NCI-H187 treated with DMSO at 0.1 percent for 48 hours (cell line): ENCODE measurements at regions not wholly inside any gene's neighbourhood (a gene's known extent, or its start where the extent isn't known, plus 50 kb on each side); places are given as distances from the start of the nearest gene placed in this dataset.

Source experiments
- DNase-seq: peaks from one replicate; lab custom pipeline; 2025; lab: John Stamatoyannopoulos, UW

GRCh38 chr22:34738661-34739400 lies 327.1 kb upstream of the ISX start:
- DNase-seq = no peak

DNA sequence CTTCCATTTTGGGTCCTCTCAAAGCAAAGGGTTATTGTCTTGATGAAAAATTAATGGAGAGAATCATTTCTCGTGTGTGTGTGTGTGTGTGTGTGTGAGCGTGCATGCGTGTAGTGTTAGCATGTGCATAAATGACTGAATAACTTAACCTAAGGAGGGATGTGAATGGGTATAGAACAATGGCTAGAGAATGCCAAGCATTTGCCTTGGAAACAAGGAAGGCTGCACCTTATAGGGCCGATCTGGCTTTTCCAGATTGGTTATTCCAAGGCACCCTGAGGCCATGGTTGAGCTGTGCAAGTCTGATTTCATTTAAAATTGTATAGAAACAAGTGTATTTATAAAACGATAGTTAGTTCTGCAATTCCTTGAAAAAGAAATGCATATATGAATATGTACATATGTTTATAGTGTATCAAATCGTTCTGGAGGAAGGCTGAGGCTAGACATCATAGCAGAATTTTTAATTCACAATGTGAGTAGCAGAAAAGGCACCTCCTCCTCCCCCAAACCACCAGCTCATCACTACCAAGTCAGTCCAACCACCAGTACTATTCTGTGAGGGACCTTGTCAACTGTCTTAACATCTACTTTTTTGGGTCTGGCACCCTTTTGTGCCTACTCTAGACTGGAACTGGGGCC lies 322.7 kb upstream of the ISX start:
- DNase-seq = no peak

- no peak for DNase-seq
Observed at GRCh38 chr22:34760276-34761008, 305.5 kb upstream of the ISX start.

DNA sequence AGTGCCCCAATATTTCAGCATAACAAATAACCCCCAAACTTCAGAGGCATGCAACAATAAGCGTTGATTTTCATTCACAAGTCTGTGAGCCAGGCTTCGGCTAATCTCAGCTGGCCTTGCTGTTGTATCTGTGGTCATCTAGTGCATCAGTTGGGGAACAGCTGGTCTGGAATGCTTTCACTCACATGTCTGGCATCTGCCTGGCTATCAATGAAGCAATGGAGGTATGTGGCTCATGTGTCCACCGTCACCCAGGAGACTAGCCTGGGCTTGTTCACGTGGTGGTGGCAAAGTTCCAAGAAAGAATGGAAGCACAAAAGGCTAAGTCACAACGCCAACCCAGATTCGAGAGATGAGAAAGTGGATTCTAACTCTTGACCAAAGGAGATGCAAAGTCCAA lies 304.8 kb upstream of the ISX start:
- no peak for DNase-seq

GRCh38 chr22:34763496-34763895 lies 302.5 kb upstream of the ISX start:
- no peak for DNase-seq

DNA sequence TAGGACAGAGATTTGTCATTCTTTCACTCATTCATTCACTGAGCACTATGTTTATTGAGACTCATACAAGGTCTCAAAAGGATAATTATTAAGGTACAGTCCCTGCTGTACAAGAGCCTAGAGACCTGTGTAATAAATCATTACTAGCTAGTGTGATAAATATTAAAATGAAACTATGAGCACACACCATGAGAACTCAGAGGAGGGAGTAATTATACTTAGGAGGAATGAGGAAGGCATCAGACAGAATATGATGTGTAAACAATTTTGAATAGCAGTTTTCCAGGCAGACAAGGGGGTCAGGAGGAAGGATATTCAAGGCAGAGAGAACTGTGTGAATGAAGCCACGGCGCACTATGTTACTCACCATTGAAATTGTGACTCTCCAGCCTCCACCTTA lies 300.8 kb upstream of the ISX start:
- no peak for DNase-seq

- no peak for DNase-seq
Observed at GRCh38 chr22:34769361-34769760, 296.6 kb upstream of the ISX start.

DNA sequence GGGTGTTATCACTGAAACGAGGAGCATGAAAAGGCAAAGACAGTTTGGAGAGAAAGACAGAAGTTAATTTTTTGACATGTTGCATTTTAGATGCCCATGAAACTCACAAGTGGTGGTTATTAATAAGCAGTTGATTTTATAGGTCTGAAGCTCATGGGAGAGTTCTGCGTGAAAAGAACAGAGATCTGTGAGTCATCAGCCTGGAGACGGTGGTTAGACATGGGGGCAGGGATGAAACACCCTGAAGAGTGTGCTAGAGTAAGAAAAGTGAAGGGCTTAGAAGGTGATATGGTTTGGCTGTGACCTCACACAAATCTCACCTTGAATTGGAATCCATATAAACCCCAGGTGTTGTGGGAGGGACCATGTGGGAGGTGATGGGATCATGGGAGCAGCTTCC lies 289.1 kb upstream of the ISX start:
- no peak for DNase-seq

- no peak for DNase-seq
Observed at GRCh38 chr22:34781681-34782080, 284.3 kb upstream of the ISX start.

DNA sequence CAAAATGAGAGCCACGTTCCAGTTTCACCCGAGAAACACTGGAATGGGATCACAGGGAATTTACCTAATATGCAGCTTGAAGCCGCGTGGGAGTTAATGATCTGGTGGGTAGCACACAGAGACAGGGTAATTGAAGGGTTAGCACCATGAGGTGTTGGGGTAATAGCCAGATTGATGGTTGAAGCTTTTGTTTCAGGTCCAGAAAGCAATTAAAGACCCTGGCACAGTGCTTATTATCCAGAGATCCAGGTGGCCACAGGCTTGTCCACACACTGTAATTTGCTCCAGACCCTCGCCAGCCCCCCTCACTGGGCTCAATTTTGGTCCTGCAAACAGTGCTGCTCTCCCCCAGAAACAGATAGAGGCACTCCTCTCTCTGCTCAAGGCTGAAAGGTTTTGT lies 282.5 kb upstream of the ISX start:
- DNase-seq = no peak

DNA sequence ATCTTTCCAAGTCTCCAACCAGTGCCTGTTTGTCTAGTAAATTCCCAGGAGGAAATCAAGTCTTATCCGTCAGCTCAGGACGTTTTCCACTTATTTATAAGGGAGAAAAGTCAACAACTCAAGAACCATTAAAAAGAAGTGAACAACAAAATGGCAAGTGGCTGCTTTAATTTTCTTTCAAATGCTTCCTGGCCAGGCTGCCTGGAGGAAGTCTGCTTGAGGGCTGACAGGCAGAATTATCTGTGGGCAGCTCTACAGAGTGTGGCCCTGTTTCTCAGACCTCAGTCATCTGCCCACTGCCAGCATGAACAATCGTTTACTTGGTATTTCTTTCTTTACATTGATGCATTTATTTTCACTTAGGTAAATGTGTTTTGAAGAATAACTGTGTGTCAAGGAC lies 281.9 kb upstream of the ISX start:
- DNase-seq = no peak

DNA sequence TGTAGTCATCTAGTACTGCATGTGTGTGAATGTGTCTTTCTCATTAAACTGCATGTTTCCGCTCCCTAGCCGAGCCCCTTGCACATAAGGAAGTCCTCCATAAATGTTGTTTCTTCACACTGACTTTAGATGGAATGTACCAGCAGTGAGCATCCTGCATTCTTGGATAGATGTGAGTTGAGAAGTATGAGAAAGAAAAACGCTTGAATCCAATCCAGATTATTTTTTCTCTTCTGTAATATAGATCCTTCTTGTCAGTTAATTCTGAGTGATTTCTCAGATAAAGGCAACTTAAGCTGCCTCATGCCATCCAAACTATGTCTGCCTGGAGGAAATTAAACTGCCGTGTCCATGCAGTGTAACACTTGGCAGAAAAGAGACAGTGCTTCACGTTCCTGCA lies 268.1 kb upstream of the ISX start:
- DNase-seq = no peak

GRCh38 chr22:34798605-34799004 lies 267.4 kb upstream of the ISX start:
- DNase-seq = no peak

DNA sequence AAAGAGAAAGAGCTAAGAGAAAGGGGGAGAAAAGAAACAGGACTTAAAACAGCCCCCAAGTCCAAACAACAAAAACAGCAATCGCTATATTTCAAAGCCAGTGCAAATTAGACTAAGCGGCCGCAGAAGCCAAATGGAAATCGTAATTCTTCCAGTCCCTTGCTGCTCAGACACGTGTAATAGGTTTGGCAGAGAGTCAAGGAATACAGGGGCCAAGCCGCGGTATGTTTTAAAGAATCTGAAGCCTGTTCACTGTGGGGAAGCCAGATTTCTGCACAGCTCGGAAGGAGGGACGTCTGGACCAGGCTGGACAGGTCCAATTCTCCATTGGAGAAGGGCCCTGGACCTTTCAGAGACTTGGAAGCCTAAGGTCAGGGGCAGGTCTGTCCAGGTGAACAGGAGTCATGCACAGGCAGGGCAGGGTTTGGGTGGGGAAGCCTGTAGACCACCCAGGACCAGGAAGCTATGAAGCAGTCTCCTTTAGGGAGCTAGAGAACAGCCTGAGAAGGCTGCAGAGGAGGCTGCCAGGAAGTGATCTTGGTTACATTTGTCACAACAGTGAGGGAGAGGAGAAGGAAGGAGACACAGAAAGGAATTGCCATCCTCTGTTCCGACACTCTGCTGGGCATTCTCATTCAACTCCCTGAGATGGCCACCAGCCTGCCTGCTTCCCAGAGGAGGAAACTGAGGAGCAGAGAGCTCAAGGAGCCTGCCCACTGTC lies 265.5 kb upstream of the ISX start:
- no peak for DNase-seq

DNA sequence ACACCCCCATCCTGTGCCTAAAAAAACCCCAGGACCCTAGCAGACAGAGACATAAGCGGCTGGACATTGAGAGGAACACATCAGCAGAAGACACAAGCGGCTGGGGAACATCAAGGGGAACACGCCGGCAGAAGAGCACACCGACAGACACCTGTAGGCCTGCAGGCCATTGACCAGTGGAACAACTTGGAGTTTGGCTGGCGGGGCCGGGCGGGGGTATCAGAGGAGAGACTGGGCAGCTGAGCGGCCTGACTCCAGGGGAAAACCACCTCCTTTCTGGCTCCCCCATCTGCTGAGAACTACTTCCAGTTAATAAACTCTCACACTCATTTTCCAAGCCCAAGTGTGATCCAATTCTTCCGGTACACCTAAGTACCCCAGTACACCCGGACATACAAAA lies 264.7 kb upstream of the ISX start:
- DNase-seq = no peak

GRCh38 chr22:34804091-34804490 lies 261.9 kb upstream of the ISX start:
- DNase-seq = no peak

DNA sequence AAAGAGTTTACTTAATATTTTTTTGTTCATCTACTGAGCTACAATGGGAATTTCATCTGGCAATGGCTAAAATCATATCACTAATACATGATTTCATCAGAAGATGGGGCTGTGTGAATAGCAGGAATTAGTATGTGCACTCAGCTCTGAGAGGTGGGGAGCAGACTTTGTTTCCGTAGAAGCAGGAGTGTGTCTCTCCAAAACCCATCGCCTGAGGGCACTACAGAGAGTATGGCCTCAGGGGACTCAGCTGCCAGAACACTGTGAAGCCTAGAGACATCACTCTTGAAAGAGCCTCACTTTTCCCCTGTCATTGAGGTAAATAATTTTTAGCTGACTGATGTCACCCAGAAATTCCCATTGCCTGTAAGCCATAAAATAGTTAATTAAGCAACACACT lies 261.4 kb upstream of the ISX start:
- DNase-seq = no peak

DNA sequence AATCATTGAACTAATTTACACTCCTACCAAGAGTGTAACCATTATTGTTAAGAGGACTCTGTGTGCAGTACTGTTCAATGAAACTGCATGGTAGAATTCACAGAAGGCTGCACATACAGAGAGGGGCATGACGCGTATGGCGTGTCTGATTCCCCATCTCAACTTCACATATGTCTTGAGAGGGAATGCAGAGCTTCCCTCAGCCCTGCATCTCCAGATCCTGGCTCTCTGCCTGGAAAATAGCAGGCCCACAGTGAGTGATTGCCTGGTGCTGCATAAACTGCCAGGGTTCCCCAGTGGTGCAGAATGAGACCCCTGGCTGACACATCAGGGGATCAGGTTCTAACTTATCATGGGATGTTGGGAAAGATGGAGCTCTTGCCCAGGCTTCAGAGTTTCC lies 260.2 kb upstream of the ISX start:
- no peak for DNase-seq

- no peak for DNase-seq
Observed at GRCh38 chr22:34808618-34809017, 257.3 kb upstream of the ISX start.

DNA sequence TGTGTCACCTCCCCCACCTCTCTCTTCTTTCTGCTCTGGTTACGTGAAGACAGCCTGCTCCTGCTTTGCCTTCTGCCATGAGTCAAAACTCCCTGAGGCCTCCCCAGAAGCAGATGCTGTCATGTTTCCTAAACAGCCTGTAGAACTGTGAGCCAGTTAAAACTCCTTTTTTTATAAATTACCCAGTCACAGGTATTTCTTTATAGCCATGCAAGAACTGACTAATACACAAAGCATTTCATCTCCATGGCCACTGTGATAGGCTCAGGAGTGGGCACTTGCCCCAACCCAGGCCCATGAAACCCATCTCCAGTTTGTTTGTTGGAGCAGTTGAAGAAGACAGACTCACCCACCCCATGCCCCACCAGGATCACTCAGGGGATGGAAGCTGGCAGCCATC lies 253.3 kb upstream of the ISX start:
- DNase-seq = no peak

DNA sequence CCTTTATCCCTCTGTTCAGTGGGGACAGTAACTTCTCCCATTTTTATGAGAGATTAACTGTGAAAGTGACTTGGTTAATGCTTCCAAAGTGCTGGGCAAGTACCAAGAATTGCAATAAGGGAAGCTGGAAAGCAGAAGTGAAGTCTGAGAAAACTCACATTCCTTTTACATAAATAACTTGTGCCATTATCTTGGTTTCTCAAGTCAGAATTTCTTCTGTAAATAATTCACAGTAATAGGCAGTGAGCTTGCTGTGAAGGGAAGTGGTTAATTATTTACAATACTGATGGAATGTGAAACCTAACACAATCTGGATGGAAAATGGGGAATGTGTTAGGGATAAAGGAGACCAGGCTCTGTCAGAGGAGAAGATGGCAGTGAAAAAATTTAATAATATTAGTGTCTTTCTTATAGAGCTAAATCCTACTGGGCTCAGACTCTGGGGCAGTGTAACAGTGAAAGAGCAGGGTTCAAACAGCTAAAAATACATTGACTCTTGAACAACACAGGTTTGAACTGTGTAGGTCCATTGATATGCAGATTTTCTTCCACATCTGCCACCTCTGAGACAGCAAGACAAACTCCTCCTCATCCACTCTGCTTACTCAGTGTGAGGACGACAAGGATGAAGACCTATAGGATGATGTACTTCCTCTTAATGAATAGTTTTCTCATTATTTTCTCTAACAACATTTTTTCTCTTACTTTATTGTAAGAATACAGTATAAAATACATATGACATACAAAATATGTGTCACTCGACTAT lies 251.5 kb upstream of the ISX start:
- no peak for DNase-seq

- no peak for DNase-seq
Observed at GRCh38 chr22:34829485-34829884, 236.5 kb upstream of the ISX start.
